SK-N-MC (cell line): ENCODE measurements at regions not wholly inside any gene's neighbourhood (a gene's known extent, or its start where the extent isn't known, plus 50 kb on each side); places are given as distances from the start of the nearest gene placed in this dataset.

Experiments used
- EZH2 ChIP-seq: fragments of 200-600 bp; sonication (generic); IDR thresholded peaks from one replicate; pipeline ENCODE4 v1.6.1; 2017; ENCODE audit warnings: antibody characterized with exemption
- FOXP2 ChIP-seq: optimal IDR thresholded peaks from 2 replicates; pipeline ENCODE3; 2011; ENCODE audit warnings: mild to moderate bottlenecking, moderate library complexity; ENCODE audit not compliant: insufficient read depth; ENCODE audit errors: extremely low read length, control extremely low read depth
- POLR2AphosphoS5 ChIP-seq: IDR thresholded peaks from 2 replicates; pipeline ENCODE4 v1.6.1; 2012; ENCODE audit warnings: mild to moderate bottlenecking, low read depth, low read length, borderline replicate concordance

DNA sequence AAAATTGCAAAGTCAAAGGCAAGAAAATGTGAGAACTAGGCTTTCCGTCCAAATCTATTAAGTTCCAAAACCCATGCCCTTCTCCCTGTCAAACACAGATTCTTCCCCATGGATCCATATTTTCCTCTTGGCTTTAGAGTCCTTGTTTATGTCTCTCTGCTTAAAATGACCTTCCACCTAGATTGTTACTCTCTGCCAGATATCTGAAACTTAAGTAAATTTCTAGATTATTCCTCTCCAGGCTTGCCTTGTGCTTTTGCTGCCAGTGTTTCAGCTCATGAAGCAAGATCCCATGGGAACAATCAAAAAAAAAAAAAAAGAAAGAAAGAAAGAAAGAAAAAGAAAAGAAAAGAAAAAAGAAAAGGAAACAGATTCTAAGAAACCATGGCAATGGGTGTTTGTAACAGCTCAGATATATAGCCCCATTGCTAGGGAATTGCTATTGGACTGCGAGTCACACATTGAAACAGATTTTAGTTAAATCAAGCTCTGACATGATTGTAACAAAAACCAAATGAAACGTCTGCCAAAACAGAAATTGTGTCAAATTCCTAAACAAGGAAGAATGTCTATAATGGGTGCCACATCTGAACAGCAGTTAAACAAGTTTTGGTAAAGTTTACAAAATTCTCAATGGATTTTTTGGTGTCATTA lies 660.7 kb upstream of the CNTNAP5 start:
- TF ChIP-seq FOXP2 = no peak
- no peak for TF ChIP-seq EZH2
- no peak for TF ChIP-seq POLR2AphosphoS5
